ENCODE measurements at regions not wholly inside any gene's neighbourhood (a gene's known extent, or its start where the extent isn't known, plus 50 kb on each side); places are given as distances from the start of the nearest gene placed in this dataset.

GRCh38 chr1:198417039-198417438, 123.4 kb downstream of the ATP6V1G3 start:
- no peak for FAIRE-seq
- Histone ChIP-seq H3K79me2 (ENCODE audit: control insufficient read depth in 1 of 2, insufficient read depth in 2 of 2, low read length in 2 of 2) (no peaks in the 10 kb centered on the region), H3K23ac (ENCODE audit: insufficient read length) (no peak overlapping the region), H3K4me3 (ENCODE audit: extremely low read depth in 1 of 4, insufficient read depth in 2 of 4, low read depth in 3 of 4, low read length in 4 of 4) (no peak overlapping the region), H2AFZ (ENCODE audit: low read length) (no peak overlapping the region), H4K91ac (replicated peaks; ENCODE audit: insufficient read length, low read length) (no peak overlapping the region), H3K4me2 (ENCODE audit: insufficient read depth in 1 of 2, low read depth in 2 of 2, low read length in 2 of 2) (no peak overlapping the region), H4K5ac (ENCODE audit: insufficient read length, low read depth, low read length) (no peak overlapping the region), H3K9ac (replicated peaks in 1 of 4; ENCODE audit: extremely low read depth in 1 of 4, low read depth in 3 of 4, low read length in 3 of 4) (no peak overlapping the region), H2BK120ac (replicated peaks; ENCODE audit: low read depth, low read length) (no peak overlapping the region), H3K79me1 (ENCODE audit: low read depth, low read length) (no peaks in the 10 kb centered on the region), H3K4ac (replicated peaks; ENCODE audit: insufficient read length, low read depth, low read length) (no peak overlapping the region), H3K9me3 (ENCODE audit: insufficient read depth in 2 of 2, low read depth in 1 of 2, low read length in 1 of 2) (no peaks in the 10 kb centered on the region), H2BK20ac (ENCODE audit: low read length) (no peak overlapping the region), H2AK5ac (ENCODE audit: low read depth, low read length) (no peak overlapping the region), H3K36me3 (ENCODE audit: control insufficient read depth in 2 of 4, insufficient read depth in 4 of 4, low read length in 3 of 4) (no peaks in the 10 kb centered on the region), H3K27me3 (replicated peaks in 1 of 4; ENCODE audit: control insufficient read depth in 3 of 4, extremely low read depth in 1 of 4, insufficient read depth in 3 of 4, low read length in 3 of 4) (no peaks in the 10 kb centered on the region), H3K18ac (ENCODE audit: extremely low read depth, low read length) (no peak overlapping the region), H3K14ac (ENCODE audit: insufficient read length) (no peak overlapping the region), H2BK15ac (ENCODE audit: low read length) (no peak overlapping the region), H4K20me1 (replicated peaks in 1 of 2; ENCODE audit: control insufficient read depth in 1 of 2, insufficient read depth in 2 of 2, low read length in 2 of 2) (no peaks in the 10 kb centered on the region), H2BK12ac (ENCODE audit: low read depth, low read length) (no peak overlapping the region), H3K23me2 (ENCODE audit: low read depth, low read length) (no peaks in the 10 kb centered on the region), H2BK5ac (ENCODE audit: low read depth, low read length) (no peak overlapping the region), H4K8ac (ENCODE audit: extremely low read depth, insufficient read depth, low read length) (no peak overlapping the region), H3K4me1 (replicated peaks in 1 of 4; ENCODE audit: control insufficient read depth in 3 of 4, insufficient read depth in 4 of 4, low read length in 3 of 4) (no peaks in the 10 kb centered on the region), H3K27ac (ENCODE audit: low read depth, low read length) (no peak overlapping the region), H3K56ac (replicated peaks; ENCODE audit: insufficient read length, low read depth, low read length) (no peak overlapping the region)
- POLR2A ChIA-PET (ENCODE audit: partially characterized antibody), result no interaction called here
- CTCF ChIA-PET (ENCODE audit: partially characterized antibody), result interaction anchor here (0.6 kb wide), 1 partner anchor 51 kb away, joined by 3 read pairs; no protein-coding TSS in a partner anchor
- DNase-seq (ENCODE audit: low read depth in 1 of 2, low spot score in 2 of 2), result no peak
- TF ChIP-seq SAP30 (IDR thresholded peaks at IDR 0.05; ENCODE audit: insufficient read depth, insufficient replicate concordance, low read length), result no peak
- no peak for TF ChIP-seq E2F6 (IDR thresholded peaks at IDR 0.05)
- no peak for TF ChIP-seq KDM5A (IDR thresholded peaks at IDR 0.05; ENCODE audit: low read length)
- no peak for TF ChIP-seq BCL11A (IDR thresholded peaks at IDR 0.05; ENCODE audit: low read depth in 2 of 2, low read length in 2 of 2)
- TF ChIP-seq YY1 (IDR thresholded peaks at IDR 0.05; ENCODE audit: low read depth, low read length), result no peak
- TF ChIP-seq CTBP2 (IDR thresholded peaks at IDR 0.05; ENCODE audit: borderline replicate concordance, insufficient read depth, insufficient read length, low read length), result no peak
- TF ChIP-seq SIN3A (conservative IDR thresholded peaks at IDR 0.05 in 1 of 2, IDR thresholded peaks at IDR 0.05 in 1 of 2; ENCODE audit: low read depth in 1 of 2, low read length in 2 of 2), result no peak
- TF ChIP-seq BRCA1 (IDR thresholded peaks at IDR 0.05; ENCODE audit: low read depth, low read length), result no peak
- no peak for TF ChIP-seq EZH2 (IDR thresholded peaks at IDR 0.05; ENCODE audit: low read depth, low read length, severe bottlenecking)
- no peak for TF ChIP-seq TBP (IDR thresholded peaks at IDR 0.05; ENCODE audit: low read depth, low read length)
- no peak for TF ChIP-seq CHD1 (IDR thresholded peaks at IDR 0.05; ENCODE audit: low read depth, low read length)
- no peak for TF ChIP-seq TCF12 (IDR thresholded peaks at IDR 0.05; ENCODE audit: low read depth, low read length)
- no peak for TF ChIP-seq SRF (IDR thresholded peaks at IDR 0.05; ENCODE audit: low read depth, low read length)
- TF ChIP-seq PHF8 (conservative IDR thresholded peaks at IDR 0.05; ENCODE audit: low read depth, low read length), result no peak
- TF ChIP-seq SP1 (IDR thresholded peaks at IDR 0.05; ENCODE audit: low read depth, low read length), result no peak
- no peak for TF ChIP-seq KDM1A (IDR thresholded peaks at IDR 0.05; ENCODE audit: borderline replicate concordance, low read length)

All from H1 (cell line).